ENCODE measurements at regions not wholly inside any gene's neighbourhood (a gene's known extent, or its start where the extent isn't known, plus 50 kb on each side); places are given as distances from the start of the nearest gene placed in this dataset.

- no peak for TF ChIP-seq YY1 (IDR thresholded peaks at IDR 0.05; ENCODE audit: insufficient read depth, insufficient read length)
- no peak for TF ChIP-seq SUZ12 (IDR thresholded peaks at IDR 0.05; ENCODE audit: extremely low read depth, insufficient read depth, insufficient read length)
Measured at GRCh38 chr2:234305846-234306245, 191.0 kb downstream of the ARL4C start.

All from NT2/D1 (cell line).